SK-N-DZ (cell line): ENCODE measurements at regions not wholly inside any gene's neighbourhood (a gene's known extent, or its start where the extent isn't known, plus 50 kb on each side); places are given as distances from the start of the nearest gene placed in this dataset.

Experiments used
- DNase-seq: peaks from one replicate; pipeline ENCODE4 v3.0.0-alpha.2; 2015; ENCODE audit warnings: low spot score

- no peak for DNase-seq
Measured at GRCh38 chr13:88857256-88857655, 1186.1 kb downstream of the SLITRK5 start.

DNA sequence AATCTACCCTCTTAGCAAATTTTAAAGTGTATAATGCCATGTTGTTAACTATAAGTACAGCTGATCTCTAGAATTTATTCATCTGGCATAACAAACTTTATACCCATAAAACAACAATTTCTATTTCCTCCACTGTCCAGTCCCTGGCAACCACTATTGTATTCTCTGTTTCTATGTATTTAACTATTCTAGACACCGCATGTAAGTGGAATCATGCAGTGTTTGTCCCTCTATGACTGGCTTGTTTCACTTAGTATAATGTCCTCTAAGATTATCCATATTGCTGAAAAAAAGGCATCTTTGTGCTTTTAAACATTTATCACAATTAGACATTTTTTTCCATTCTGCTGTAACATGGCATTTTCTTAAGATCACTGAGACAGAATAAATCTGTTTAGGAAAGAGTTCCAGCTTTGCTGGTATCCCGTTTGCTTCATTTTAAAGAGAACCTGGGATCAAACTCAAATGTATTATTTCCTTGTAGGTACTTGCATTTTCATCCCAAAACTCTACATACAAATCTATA lies 1191.0 kb downstream of the SLITRK5 start:
- no peak for DNase-seq

GRCh38 chr13:88863116-88863515 lies 1191.9 kb downstream of the SLITRK5 start:
- DNase-seq: no peak

DNA sequence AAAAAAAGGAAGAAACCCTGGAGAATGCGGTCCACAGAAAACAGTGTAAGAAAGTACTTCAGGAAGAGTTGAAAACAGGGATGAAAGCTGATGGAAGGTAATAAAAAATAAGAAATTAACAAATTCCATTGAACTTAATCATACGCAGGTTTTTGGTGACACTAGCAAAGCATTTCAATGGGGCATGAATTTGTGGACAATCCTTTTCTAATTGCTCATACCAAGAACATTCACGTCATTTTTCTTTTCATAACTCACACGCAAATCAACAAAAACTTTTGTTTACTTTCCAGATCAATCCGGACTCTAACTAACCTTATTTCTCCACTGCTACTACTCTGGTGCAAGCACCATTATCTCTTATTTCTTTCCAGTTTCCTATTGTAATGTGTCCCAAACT lies 1195.0 kb downstream of the SLITRK5 start:
- no peak for DNase-seq

DNA sequence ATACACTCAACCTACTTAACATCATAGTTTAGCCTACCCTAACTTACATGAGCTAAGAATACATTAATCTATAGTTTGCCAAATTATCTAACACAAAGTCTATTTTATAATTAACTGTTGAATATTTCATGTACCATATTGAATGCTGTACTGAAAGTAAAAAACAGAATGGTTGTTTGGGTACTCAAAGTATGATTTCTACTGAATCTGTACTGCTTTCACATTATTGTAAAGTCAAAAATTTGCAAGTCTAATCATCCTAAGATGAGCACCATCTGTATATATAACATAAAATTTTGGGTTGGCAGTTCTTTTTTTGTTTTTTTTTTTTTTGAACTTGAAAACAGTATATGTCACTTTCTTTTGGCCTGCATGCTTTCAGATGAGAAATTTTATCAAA lies 1212.6 kb downstream of the SLITRK5 start:
- no peak for DNase-seq

DNA sequence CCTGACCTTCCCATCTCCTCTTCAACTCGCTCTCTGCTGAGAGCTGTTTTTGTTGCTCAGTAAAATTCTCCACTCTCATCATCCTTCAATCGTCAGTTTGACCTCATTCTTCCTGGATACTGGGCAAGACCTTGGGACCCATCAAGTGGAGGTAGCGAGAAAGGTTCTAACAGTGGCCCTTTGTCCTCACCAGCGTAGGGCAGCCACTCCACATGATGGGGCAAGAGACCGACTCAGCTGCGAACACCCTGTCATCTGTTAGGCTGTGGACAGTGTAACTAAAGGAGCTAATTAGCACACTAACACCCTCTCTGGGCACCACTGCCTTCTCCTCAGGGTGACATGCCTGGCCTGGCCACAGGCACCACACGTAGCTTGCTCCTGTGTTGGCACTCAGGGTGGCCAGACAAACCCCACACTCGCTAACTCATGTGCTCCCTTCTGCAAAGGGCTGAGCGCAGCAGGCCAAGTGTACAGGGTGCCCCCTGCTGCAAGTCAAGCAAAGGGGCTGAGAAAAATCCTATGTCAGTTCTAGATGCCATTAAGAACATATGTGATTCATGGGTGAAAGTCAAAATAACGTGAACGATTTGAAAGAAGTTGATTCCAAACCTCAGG lies 1216.0 kb downstream of the SLITRK5 start:
- peak; percentile 4 for DNase-seq

- no peak for DNase-seq
Measured at GRCh38 chr13:88895261-88895941, 1224.2 kb downstream of the SLITRK5 start.

DNA sequence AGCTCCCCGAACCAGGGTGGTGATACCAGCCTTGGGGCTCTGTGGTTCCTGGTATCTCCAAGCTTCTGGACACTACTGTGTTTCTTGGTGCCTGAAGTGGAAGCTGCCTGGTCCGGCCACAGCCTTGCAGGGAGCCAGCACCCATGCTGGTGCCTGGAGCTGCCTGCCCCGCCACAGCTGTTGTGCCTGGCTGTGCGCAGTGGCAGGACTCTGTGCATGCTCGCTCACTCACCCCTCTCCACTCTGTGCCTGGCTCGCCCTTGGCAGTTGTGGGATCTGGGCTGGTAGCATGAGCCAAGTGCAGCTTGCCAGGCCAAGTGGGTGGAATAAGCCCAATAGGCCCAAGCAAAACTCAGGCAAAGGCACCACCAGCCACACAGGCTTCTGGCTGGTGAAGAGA lies 1225.3 kb downstream of the SLITRK5 start:
- DNase-seq: no peak

DNA sequence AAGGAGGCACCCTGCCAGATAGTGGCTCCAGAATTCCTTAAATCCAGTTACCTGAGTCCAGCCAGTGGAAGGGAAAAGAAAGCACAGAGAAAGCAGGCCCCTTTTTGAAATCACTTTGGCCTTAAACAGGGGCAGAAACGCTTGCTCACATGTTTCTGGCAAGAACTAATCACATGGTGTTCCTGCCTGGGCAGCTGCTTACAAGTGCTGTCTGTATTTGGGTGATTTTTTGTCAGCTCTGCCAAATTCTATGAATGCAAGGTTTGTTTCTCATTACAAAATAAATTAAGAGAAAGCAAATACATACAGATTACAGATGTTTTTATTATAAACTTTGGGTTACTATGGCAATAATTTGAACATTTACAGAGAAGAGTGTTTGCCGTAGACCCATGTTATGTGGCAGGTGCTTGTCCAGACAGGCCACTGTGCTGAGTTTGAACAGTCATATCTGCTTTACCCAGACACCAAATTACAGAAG lies 1237.8 kb downstream of the SLITRK5 start:
- peak; percentile 39 for DNase-seq

DNA sequence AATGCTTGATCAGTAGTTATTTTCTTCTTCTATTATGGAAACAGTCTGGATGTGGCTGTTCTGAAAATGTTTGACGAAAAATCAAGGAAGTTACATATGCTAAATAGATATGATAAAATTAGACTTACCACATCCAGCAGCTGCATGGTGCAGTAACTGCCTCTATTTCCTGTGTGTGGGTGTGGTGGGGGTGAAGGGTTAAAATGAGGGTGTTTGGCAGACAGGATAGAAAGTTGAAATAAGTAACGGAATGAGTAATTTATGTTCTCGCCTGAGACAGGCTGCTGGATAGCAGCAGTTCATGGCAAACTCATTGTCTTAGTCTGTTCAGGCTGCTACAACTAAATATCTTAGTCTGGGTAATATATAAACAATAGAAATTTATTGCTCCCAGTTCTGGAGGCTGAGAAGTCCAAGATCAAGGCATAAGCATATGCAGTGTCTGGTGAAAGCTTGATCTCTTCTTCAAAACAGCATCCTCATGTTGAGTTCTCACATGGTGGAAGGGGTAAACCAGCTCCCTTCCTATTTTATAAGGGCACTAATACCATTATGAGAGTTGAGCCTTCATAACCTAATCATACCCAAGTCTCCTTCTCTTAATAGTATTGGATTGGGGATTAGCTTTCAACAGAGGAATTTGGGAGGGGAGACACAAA lies 1248.9 kb downstream of the SLITRK5 start:
- no peak for DNase-seq

- no peak for DNase-seq
Measured at GRCh38 chr13:88925954-88926353, 1254.8 kb downstream of the SLITRK5 start.

DNA sequence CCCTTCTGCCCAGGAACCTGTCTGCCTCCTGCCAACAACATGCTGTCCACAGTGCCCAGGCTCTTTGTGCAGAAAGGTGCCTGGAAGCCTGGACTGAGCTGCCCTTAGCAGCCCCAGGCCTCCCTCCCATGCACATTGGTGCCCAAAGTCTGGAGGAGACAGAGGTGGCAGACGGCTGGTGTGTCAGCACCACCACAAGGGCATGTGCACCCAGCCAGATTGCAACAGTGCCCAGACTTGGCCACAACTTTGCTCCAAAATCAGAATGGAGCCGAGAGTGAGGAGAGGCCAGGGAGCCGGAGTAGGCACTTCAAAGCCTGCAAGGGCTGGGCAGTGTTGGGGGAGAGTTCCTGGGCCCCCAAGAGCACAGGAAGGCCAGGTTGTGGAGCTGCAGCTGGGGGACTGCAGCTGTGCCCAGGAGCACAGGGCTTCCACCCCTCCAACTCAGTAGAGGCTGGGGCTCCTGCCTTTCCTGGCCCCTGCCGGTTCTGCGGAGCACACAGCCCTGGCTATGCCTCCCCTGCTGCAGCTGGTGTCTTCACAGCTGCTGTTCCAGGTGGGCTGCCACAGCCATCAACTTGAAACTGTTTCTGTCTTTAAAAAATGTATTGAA lies 1255.8 kb downstream of the SLITRK5 start:
- no peak for DNase-seq

- no peak for DNase-seq
Measured at GRCh38 chr13:88932950-88933349, 1261.8 kb downstream of the SLITRK5 start.

- no peak for DNase-seq
Measured at GRCh38 chr13:88937384-88937783, 1266.2 kb downstream of the SLITRK5 start.

GRCh38 chr13:88945793-88946192 lies 1274.6 kb downstream of the SLITRK5 start:
- DNase-seq: no peak

DNA sequence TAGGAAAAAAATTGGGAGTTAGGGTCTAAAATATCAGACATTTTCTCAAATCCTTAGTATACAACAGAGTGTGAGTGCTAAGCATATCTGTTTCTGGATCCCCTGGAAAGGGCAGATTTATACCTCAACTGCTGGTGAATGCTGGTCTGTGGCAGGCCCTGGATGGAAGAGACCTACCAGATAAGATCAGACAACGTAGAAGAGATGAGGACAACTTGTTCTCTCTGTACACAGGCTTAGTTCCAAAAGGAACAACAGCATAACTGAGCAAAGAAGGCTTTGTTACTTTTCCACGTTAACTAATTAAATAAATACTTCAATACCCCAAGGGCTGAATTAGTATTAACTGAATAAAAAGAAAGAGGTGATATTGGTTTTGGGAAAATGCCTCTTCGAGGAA lies 1277.3 kb downstream of the SLITRK5 start:
- DNase-seq: peak; percentile 3

DNA sequence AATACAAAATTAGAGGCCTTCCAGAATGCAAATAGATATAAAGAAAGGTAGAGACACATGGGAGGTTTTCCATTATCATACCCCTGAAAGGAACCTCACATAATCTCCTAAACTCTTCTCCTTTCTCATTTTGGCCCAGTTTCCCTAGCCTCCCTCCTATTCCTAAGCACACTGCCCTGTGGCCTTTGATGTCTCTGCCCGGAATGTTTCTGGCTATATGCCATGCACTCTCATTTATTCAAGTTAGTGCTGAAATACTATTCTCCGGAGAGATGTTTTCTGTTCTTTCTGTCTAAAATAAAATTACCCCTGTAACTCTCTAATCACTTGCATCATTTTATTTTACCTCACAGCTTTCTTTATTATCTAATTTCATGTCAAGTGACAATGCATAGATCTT lies 1287.7 kb downstream of the SLITRK5 start:
- no peak for DNase-seq

DNA sequence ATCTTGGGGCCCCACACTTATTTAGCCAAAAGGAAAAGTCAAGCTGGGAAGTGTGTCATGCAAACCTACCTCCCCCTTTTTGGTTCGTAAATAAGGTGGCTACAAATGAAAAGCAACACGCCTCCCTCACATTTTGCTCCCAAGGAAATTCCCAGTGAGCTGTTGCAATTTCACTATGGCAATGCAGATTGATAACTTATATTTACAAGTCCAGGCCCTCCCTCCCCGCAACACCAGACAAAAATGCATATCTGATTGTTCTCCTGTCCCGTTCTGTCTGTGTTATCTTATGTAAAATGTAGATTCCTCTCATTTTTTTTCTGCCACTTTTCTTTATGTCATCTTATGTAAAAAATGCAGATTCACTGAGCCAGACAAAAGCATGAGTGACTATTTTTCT lies 1305.3 kb downstream of the SLITRK5 start:
- DNase-seq: no peak

- no peak for DNase-seq
Measured at GRCh38 chr13:88978607-88979006, 1307.4 kb downstream of the SLITRK5 start.

GRCh38 chr13:88979465-88980175 lies 1308.4 kb downstream of the SLITRK5 start:
- no peak for DNase-seq

- DNase-seq: no peak
Measured at GRCh38 chr13:89003656-89004055, 1332.5 kb downstream of the SLITRK5 start.

DNA sequence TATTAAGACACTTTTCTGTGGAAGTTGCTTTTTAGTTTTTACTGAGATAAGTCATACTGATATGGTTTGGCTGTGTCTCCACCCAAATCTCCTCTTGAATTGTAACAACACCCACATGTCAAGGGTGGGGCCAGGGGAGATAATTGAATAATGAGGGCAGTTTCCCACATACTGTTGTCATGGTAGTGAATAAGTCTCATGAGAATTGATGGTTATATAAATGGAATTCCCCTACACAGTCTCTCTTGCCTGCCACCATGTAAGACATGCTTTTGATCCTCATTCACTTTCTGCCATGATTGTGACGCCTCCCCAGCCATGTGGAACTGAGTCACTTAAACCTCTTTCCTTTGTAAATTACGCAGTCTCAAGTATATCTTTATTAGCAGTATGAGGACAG lies 1340.4 kb downstream of the SLITRK5 start:
- no peak for DNase-seq
